Uterus (tissue), 3 donors: ENCODE measurements at regions not wholly inside any gene's neighbourhood (a gene's known extent, or its start where the extent isn't known, plus 50 kb on each side); places are given as distances from the start of the nearest gene placed in this dataset.

Source experiments
- DNase-seq, 2 donors: peaks; one replicate each; pipeline ENCODE4 v3.0.0-alpha.2; 2019 to 2020
- H3K27ac ChIP-seq, 2 donors: fragments of 200-600 bp; sonication (generic); 1 replicate in 1 of 2; 2 replicates in 1 of 2; pipeline ENCODE4 v1.5.1; 2016 to 2018
- H3K27me3 ChIP-seq, 2 donors: fragments of 200-600 bp; sonication (generic); one replicate each; pipeline ENCODE4 v1.5.1; 2018 to 2019; ENCODE audit warnings: control low read depth in 1 of 2
- H3K36me3 ChIP-seq, 2 donors: fragments of 200-600 bp; sonication (generic); one replicate each; pipeline ENCODE4 v1.5.1; 2019; ENCODE audit warnings: control low read depth in 1 of 2
- H3K4me1 ChIP-seq, 2 donors: fragments of 200-600 bp; sonication (generic); one replicate each; pipeline ENCODE4 v1.5.1; 2018 to 2019; ENCODE audit warnings: control low read depth in 1 of 2
- H3K4me3 ChIP-seq, 2 donors: fragments of 200-600 bp; sonication (generic); 1 replicate in 1 of 2; 2 replicates in 1 of 2; pipeline ENCODE4 v1.5.1; 2018 to 2019; ENCODE audit warnings: mild to moderate bottlenecking in 1 of 2
- H3K9me3 ChIP-seq, 2 donors: fragments of 200-600 bp; sonication (generic); one replicate each; pipeline ENCODE4 v1.5.1; 2019; ENCODE audit warnings: control low read depth in 1 of 2
- POLR2A ChIP-seq, 2 donors: fragments of 450-650 bp; IDR thresholded peaks; one replicate each; pipeline ENCODE4 v1.6.1; 2016; ENCODE audit warnings: antibody characterized with exemption in 2 of 2, mild to moderate bottlenecking in 1 of 2, moderate library complexity in 1 of 2
- intact Hi-C: fragments of 100-400 bp; cut with DNase I; formaldehyde crosslinking; loops from one replicate; pipeline ENCODE4 v1.15.1; 2023; ENCODE audit warnings: low total_unique reads
- TF ChIP-seq, protein P1 (sequence below), 4 experiments: fragments of 200-600 bp in 2 of 4; fragments of 450-650 bp in 2 of 4; sonication (generic) in 2 of 4; IDR thresholded peaks; one replicate each; pipeline ENCODE4 v1.5.1; 2016 to 2019; ENCODE audit warnings: antibody characterized with exemption in 4 of 4, mild to moderate bottlenecking in 2 of 4, moderate library complexity in 1 of 4
- donor health status: DM: yes; HTN: yes; CAD: no.

DNA sequence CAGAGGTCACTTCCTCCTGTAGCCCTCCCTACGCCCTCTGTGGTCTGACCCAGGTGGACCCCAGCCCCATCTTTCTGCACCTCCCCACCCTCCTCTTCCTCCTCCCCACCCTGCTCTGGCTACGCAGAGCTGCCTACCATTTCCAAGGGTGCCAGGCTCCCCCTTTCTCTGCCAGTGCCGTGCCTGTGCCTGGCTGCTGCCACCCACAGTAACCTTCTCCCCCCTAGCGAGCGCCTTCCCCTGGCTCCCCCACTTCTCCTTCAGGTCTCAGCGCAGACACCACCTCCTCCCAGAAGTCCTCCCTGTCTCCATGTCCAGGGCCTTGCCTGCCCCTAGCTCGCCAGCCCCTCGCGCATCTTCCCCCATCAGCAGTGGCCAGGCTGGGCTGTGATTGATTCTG lies 471.5 kb downstream of the PTPRU start:
- H3K4me1 ChIP-seq, result no peaks in the 10 kb centered on the region
- intact Hi-C loops, result no loop called here
- TF ChIP-seq POLR2A (IDR thresholded peaks at IDR 0.05), result no peak
- TF ChIP-seq, protein P1, sequence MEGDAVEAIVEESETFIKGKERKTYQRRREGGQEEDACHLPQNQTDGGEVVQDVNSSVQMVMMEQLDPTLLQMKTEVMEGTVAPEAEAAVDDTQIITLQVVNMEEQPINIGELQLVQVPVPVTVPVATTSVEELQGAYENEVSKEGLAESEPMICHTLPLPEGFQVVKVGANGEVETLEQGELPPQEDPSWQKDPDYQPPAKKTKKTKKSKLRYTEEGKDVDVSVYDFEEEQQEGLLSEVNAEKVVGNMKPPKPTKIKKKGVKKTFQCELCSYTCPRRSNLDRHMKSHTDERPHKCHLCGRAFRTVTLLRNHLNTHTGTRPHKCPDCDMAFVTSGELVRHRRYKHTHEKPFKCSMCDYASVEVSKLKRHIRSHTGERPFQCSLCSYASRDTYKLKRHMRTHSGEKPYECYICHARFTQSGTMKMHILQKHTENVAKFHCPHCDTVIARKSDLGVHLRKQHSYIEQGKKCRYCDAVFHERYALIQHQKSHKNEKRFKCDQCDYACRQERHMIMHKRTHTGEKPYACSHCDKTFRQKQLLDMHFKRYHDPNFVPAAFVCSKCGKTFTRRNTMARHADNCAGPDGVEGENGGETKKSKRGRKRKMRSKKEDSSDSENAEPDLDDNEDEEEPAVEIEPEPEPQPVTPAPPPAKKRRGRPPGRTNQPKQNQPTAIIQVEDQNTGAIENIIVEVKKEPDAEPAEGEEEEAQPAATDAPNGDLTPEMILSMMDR (IDR thresholded peaks at IDR 0.05), result no peak
- H3K27ac ChIP-seq, result no peak overlapping the region
- H3K27me3 ChIP-seq, result no peaks in the 10 kb centered on the region
- no peaks in the 10 kb centered on the region for H3K9me3 ChIP-seq
- no peak overlapping the region for H3K4me3 ChIP-seq
- no peak for DNase-seq
- no peaks in the 10 kb centered on the region for H3K36me3 ChIP-seq

DNA sequence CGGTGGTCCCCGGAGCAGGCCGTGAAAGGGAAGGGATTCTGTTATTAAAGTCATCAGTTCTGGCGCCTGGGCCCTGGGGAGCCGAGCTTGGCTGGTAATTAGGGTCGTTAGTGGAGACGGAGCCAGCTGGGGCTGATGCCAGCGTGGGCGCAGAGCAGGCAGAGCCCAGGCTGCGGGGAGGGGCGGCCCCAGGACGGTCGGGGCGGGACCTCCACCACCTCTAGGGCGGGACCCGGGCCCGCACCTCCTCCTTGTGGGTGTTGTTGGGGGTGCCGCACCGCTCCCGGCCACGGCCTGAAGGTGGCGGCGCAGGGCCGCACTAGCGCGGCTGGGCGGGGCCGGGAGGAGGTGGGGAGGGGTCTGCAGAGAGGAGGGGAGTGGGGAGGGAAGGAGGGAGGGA lies 470.6 kb downstream of the PTPRU start:
- H3K36me3 ChIP-seq, result no peaks in the 10 kb centered on the region
- H3K4me1 ChIP-seq, result no peaks in the 10 kb centered on the region
- no peak overlapping the region for H3K4me3 ChIP-seq
- TF ChIP-seq POLR2A (IDR thresholded peaks at IDR 0.05), result no peak
- TF ChIP-seq, protein P1 (IDR thresholded peaks at IDR 0.05), result peak in 2 of 4 experiments; percentile 26 to 36
- intact Hi-C loops, result no loop called here
- no peak for DNase-seq
- H3K9me3 ChIP-seq, result no peaks in the 10 kb centered on the region
- no peak overlapping the region for H3K27ac ChIP-seq
- H3K27me3 ChIP-seq, result no peaks in the 10 kb centered on the region

DNA sequence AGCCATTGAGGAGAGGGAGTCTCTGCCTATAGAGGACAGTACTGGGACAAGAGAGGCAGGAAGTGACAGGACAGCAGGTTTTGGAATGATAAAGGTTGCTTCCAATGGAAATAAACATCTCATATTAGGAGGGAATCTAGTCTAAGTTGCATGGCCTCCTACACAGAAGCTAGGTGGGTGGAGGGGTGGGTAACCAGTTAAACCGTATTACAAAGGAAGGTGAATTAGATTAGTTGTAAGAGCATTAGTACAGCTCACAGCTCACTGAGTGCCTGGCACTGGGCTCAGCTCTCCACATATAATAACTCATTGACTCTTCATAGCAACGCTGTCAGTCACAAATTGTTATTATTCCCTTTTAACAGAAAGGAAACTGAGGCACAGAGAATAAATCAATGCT lies 468.1 kb downstream of the PTPRU start:
- Histone ChIP-seq H3K4me3 (no peak overlapping the region), H3K4me1 (no peaks in the 10 kb centered on the region), H3K27me3 (no peaks in the 10 kb centered on the region), H3K9me3 (no peaks in the 10 kb centered on the region), H3K27ac (no peak overlapping the region), H3K36me3 (no peaks in the 10 kb centered on the region)
- intact Hi-C loops, result no loop called here
- TF ChIP-seq POLR2A (IDR thresholded peaks at IDR 0.05), result no peak
- TF ChIP-seq, protein P1 (IDR thresholded peaks at IDR 0.05), result no peak
- DNase-seq, result no peak

- Histone ChIP-seq H3K27me3 (no peaks in the 10 kb centered on the region), H3K36me3 (no peaks in the 10 kb centered on the region), H3K4me1 (no peaks in the 10 kb centered on the region), H3K27ac (no peak overlapping the region), H3K9me3 (no peaks in the 10 kb centered on the region), H3K4me3 (no peak overlapping the region)
- DNase-seq, result no peak
- intact Hi-C loops, result no loop called here
- TF ChIP-seq, protein P1 (IDR thresholded peaks at IDR 0.05), result peak; percentile 44 to 59 (median 48)
- no peak for TF ChIP-seq POLR2A (IDR thresholded peaks at IDR 0.05)
These were observed 467.5 kb downstream of the PTPRU start for GRCh38 chr1:29703596-29704370.

DNA sequence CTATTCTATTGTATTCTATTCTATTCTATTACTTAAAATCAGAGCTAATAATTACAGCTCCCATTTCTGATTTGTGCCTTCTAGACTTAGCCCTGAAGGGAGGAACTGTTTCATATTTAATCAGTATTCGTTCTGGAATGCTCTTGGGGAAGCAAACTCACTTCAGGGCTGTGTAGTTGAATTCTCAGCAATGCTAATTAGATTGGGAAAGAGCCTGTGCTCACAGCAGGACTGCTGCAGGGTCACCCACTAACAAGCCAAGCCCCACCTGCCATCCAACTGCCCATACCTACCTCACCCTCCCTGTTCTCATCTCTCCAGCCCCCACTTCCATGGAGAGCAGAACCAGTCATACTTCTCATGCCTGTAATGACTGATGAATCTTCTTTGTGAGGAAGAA lies 464.2 kb downstream of the PTPRU start:
- Histone ChIP-seq H3K9me3 (no peaks in the 10 kb centered on the region), H3K27ac (no peak overlapping the region), H3K4me3 (no peak overlapping the region), H3K4me1 (no peaks in the 10 kb centered on the region), H3K36me3 (no peaks in the 10 kb centered on the region), H3K27me3 (no peaks in the 10 kb centered on the region)
- DNase-seq, result no peak
- no peak for TF ChIP-seq POLR2A (IDR thresholded peaks at IDR 0.05)
- TF ChIP-seq, protein P1 (IDR thresholded peaks at IDR 0.05), result no peak
- intact Hi-C loops, result no loop called here
